Gastroesophageal sphincter (tissue), 4 donors: ENCODE measurements at regions not wholly inside any gene's neighbourhood (a gene's known extent, or its start where the extent isn't known, plus 50 kb on each side); places are given as distances from the start of the nearest gene placed in this dataset.

Experiments used
- ATAC-seq: fragments of 150-250 bp; one replicate; pipeline ENCODE4 v1.9.1; 2016; ENCODE audit warnings: mild to moderate bottlenecking, moderate library complexity
- H3K27ac ChIP-seq, 4 donors: fragments of 200-600 bp; sonication (generic) in 3 of 4; 1 replicate in 3 of 4; 2 replicates in 1 of 4; pipeline ENCODE4 v1.5.1; 2016 to 2019
- H3K27me3 ChIP-seq: fragments of 200-600 bp; sonication (generic); one replicate; pipeline ENCODE4 v1.5.1; 2019
- H3K36me3 ChIP-seq, 2 donors: fragments of 200-600 bp; sonication (generic); one replicate each; pipeline ENCODE4 v1.5.1; 2019; ENCODE audit warnings: control low read depth in 1 of 2
- H3K4me1 ChIP-seq, 3 donors: fragments of 200-600 bp; sonication (generic); 1 replicate in 2 of 3; 2 replicates in 1 of 3; pipeline ENCODE4 v1.5.1; 2016 to 2019; ENCODE audit warnings: control low read depth in 2 of 3
- H3K4me3 ChIP-seq, 2 donors: fragments of 200-600 bp; sonication (generic); one replicate each; pipeline ENCODE4 v1.5.1; 2019; ENCODE audit warnings: mild to moderate bottlenecking in 1 of 2, moderate library complexity in 1 of 2
- H3K9me3 ChIP-seq, 3 donors: fragments of 200-600 bp; sonication (generic); one replicate each; pipeline ENCODE4 v1.5.1; 2017 to 2019; ENCODE audit warnings: control low read depth in 2 of 3
- CTCF ChIP-seq, 4 experiments: fragments of 200-600 bp in 2 of 4; fragments of 450-650 bp in 2 of 4; sonication (generic) in 1 of 4; IDR thresholded peaks; one replicate each; pipeline ENCODE4 v1.5.1; 2017 to 2019; ENCODE audit warnings: antibody characterized with exemption in 4 of 4, mild to moderate bottlenecking in 2 of 4, moderate library complexity in 2 of 4
- EP300 ChIP-seq: sonication (generic); formaldehyde crosslinking; IDR thresholded peaks from one replicate; pipeline ENCODE4 v1.6.1; 2017; ENCODE audit warnings: antibody characterized with exemption, mild to moderate bottlenecking
- POLR2A ChIP-seq, 2 donors: fragments of 450-650 bp; IDR thresholded peaks; one replicate each; pipeline ENCODE4 v1.6.1; 2017; ENCODE audit warnings: antibody characterized with exemption in 2 of 2, mild to moderate bottlenecking in 2 of 2, moderate library complexity in 1 of 2
- POLR2AphosphoS5 ChIP-seq: sonication (generic); formaldehyde crosslinking; IDR thresholded peaks from one replicate; pipeline ENCODE4 v1.6.1; 2017; ENCODE audit warnings: antibody characterized with exemption
- WGBS, 2 donors: methylation state at CpG; one replicate each; pipeline ENCODE4 v1.1.5; 2018; ENCODE audit warnings: low coverage in 1 of 2; 5-methylcytosine and 5-hydroxymethylcytosine counted together

- H3K27me3 ChIP-seq = no peaks in the 10 kb centered on the region
- no peaks in the 10 kb centered on the region for H3K9me3 ChIP-seq
- no peaks in the 10 kb centered on the region for H3K36me3 ChIP-seq
- H3K4me1 ChIP-seq = no peaks in the 10 kb centered on the region
- H3K27ac ChIP-seq = no peak overlapping the region
- TF ChIP-seq EP300 (no peak), POLR2A (IDR thresholded peaks at IDR 0.05) (no peak), CTCF (IDR thresholded peaks at IDR 0.05) (no peak), POLR2AphosphoS5 (no peak)
- no peak for ATAC-seq
- 80 to 94% methylated on average over 4 of the region's 4 CpGs for WGBS, 2 donors
- no peak overlapping the region for H3K4me3 ChIP-seq
Observed at GRCh38 chr1:185634704-185635103, 99.5 kb upstream of the HMCN1 start.

- peak; percentile 39 for ATAC-seq
- TF ChIP-seq POLR2A (IDR thresholded peaks at IDR 0.05) = no peak
- TF ChIP-seq EP300 = no peak
- no peak for TF ChIP-seq POLR2AphosphoS5
- TF ChIP-seq CTCF (IDR thresholded peaks at IDR 0.05) = no peak
- Histone ChIP-seq H3K9me3 (no peaks in the 10 kb centered on the region), H3K27ac (no peak overlapping the region), H3K27me3 (no peaks in the 10 kb centered on the region), H3K4me3 (no peak overlapping the region), H3K36me3 (no peaks in the 10 kb centered on the region), H3K4me1 (no peaks in the 10 kb centered on the region)
- 71 to 89% methylated on average over 3 to 4 of the region's 4 CpGs for WGBS, 2 donors
Observed at GRCh38 chr1:185632659-185633423, 101.3 kb upstream of the HMCN1 start.

GRCh38 chr1:185631843-185632242 is 102.3 kb upstream of the HMCN1 start:
- 80 to 100% methylated on average over 1 of the region's 1 CpG for WGBS, 2 donors
- H3K4me3 ChIP-seq = no peak overlapping the region

GRCh38 chr1:185627761-185628501 is 106.3 kb upstream of the HMCN1 start:
- no peak for ATAC-seq
- 97 to 100% methylated on average over 2 of the region's 2 CpGs for WGBS, 2 donors
- no peak overlapping the region for H3K4me3 ChIP-seq
- no peaks in the 10 kb centered on the region for H3K9me3 ChIP-seq
- no peaks in the 10 kb centered on the region for H3K4me1 ChIP-seq
- no peak for TF ChIP-seq CTCF (IDR thresholded peaks at IDR 0.05)
- TF ChIP-seq EP300 = no peak
- no peak for TF ChIP-seq POLR2AphosphoS5
- no peak for TF ChIP-seq POLR2A (IDR thresholded peaks at IDR 0.05)
- no peak overlapping the region for H3K27ac ChIP-seq
- H3K36me3 ChIP-seq = no peaks in the 10 kb centered on the region
- H3K27me3 ChIP-seq = no peaks in the 10 kb centered on the region

More at GRCh38 chr1:185631843-185632242, 102.3 kb upstream of the HMCN1 start:
- Histone ChIP-seq H3K9me3 (no peaks in the 10 kb centered on the region), H3K36me3 (no peaks in the 10 kb centered on the region), H3K27ac (no peak overlapping the region), H3K27me3 (no peaks in the 10 kb centered on the region), H3K4me1 (no peaks in the 10 kb centered on the region)
- no peak for TF ChIP-seq EP300
- no peak for TF ChIP-seq POLR2A (IDR thresholded peaks at IDR 0.05)
- no peak for TF ChIP-seq POLR2AphosphoS5
- no peak for TF ChIP-seq CTCF (IDR thresholded peaks at IDR 0.05)
- no peak for ATAC-seq

GRCh38 chr1:185627171-185627570 is 107.0 kb upstream of the HMCN1 start:
- no peaks in the 10 kb centered on the region for H3K9me3 ChIP-seq
- H3K27ac ChIP-seq = no peak overlapping the region
- WGBS, 2 donors = 49 to 61% methylated on average over 2 to 3 of the region's 3 CpGs
- H3K36me3 ChIP-seq = no peaks in the 10 kb centered on the region
- ATAC-seq = no peak
- no peaks in the 10 kb centered on the region for H3K4me1 ChIP-seq
- H3K27me3 ChIP-seq = no peaks in the 10 kb centered on the region
- TF ChIP-seq CTCF (IDR thresholded peaks at IDR 0.05) (no peak), POLR2AphosphoS5 (no peak), POLR2A (IDR thresholded peaks at IDR 0.05) (no peak), EP300 (no peak)
- H3K4me3 ChIP-seq = no peak overlapping the region
